Small intestine (tissue), 7 donors: ENCODE measurements at regions not wholly inside any gene's neighbourhood (a gene's known extent, or its start where the extent isn't known, plus 50 kb on each side); places are given as distances from the start of the nearest gene placed in this dataset.
"Not testable (repeated sequence)": the region's sequence is repeated elsewhere in the genome, so short reads cannot be mapped to it uniquely, and the experiment has no call there.

Source experiments
- DNase-seq, 2 donors: peaks; one replicate each; pipeline versions ENCODE4 v3.0.0 to v3.0.0-alpha.2; 2013
- FAIRE-seq: peaks from 2 replicates; lab custom pipeline; 2012; peaks lifted over from hg19 to GRCh38; lab: Jason Lieb, UNC
- H3K27ac ChIP-seq, 3 donors: one replicate each; pipeline ENCODE4 v1.5.1; 2013; ENCODE audit warnings: low read length in 2 of 3, mild to moderate bottlenecking in 2 of 3, control low read depth in 1 of 3, inconsistent platforms in 1 of 3, low read depth in 1 of 3, moderate library complexity in 1 of 3
- H3K27me3 ChIP-seq, 3 donors: one replicate each; pipeline ENCODE4 v1.6.1; 2013; ENCODE audit warnings: low read length in 3 of 3, inconsistent platforms in 1 of 3; ENCODE audit not compliant: control insufficient read depth in 3 of 3, insufficient read depth in 3 of 3
- H3K36me3 ChIP-seq, 3 donors: one replicate each; pipeline ENCODE4 v1.6.1; 2013; ENCODE audit warnings: low read length in 3 of 3, inconsistent platforms in 1 of 3, low read depth in 1 of 3, mild to moderate bottlenecking in 1 of 3, moderate library complexity in 1 of 3; ENCODE audit not compliant: control insufficient read depth in 3 of 3, insufficient read depth in 2 of 3
- H3K4me1 ChIP-seq, 3 donors: one replicate each; pipeline ENCODE4 v1.6.1; 2013; ENCODE audit warnings: low read length in 2 of 3, inconsistent platforms in 1 of 3, low read depth in 1 of 3, mild to moderate bottlenecking in 1 of 3, moderate library complexity in 1 of 3; ENCODE audit not compliant: control insufficient read depth in 3 of 3, insufficient read depth in 2 of 3
- H3K4me3 ChIP-seq, 3 donors: one replicate each; pipeline ENCODE4 v1.5.1; 2013; ENCODE audit warnings: low read length in 3 of 3, control low read depth in 1 of 3, inconsistent platforms in 1 of 3, low read depth in 1 of 3, mild to moderate bottlenecking in 1 of 3, moderate library complexity in 1 of 3
- H3K9me3 ChIP-seq, 2 donors: one replicate each; pipeline ENCODE4 v1.6.1; 2013; ENCODE audit warnings: low read depth in 1 of 2, low read length in 1 of 2; ENCODE audit not compliant: control insufficient read depth in 2 of 2, insufficient read depth in 1 of 2
- WGBS, 3 donors: extraction: QIAGEN DNeasy Blood & Tissue Kit; methylation state at CpG; one replicate each; pipeline ENCODE4 v1.1.7; 2013; 5-methylcytosine and 5-hydroxymethylcytosine counted together
- donor health status: healthy with polysubstance abuse.
- donor health status: control.
- donor health status: control.
- donor health status: Bipolar disorder and iron deficiency.
- donor health status: healthy.

DNA sequence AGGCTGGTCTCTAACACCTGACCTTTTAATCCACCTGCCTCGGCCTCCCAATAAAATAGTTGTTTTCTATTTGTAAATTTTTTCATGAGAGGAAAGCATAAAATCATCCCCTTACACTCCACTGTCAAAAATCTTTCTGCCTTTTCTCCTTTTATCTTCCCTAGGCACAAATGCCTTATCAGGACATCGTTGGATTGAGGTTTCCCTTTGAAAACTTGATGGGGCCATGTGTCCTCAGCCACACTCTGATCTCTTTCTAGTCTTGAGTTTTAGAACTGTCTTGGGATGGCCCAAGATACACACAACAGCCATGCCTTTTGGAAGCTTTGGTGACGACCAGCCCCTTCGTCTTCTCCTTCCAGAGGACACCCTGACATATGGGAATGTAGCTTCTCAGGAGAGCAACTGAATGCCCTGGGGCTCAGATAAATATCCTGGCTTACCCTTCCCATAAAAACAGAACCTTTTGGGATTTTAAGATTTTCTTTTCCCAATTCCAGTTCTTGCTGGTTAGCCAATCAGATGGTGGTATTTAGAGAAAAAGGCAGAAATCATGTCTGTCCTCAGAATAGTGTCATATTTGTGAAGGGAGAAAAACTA is 112.4 kb downstream of the ZNF429 start:
- DNase-seq (no peak), FAIRE-seq (no peak)
- H3K27ac ChIP-seq = no peak overlapping the region
- peaks cover 0 to 8% of the 10 kb centered on the region in 2 donors for H3K9me3 ChIP-seq
- no peak overlapping the region for H3K4me3 ChIP-seq
- H3K4me1 ChIP-seq = peaks cover 0 to 4% (median 0%) of the 10 kb centered on the region in 3 donors
- H3K36me3 ChIP-seq = no peaks in the 10 kb centered on the region
- H3K27me3 ChIP-seq = no peaks in the 10 kb centered on the region
- WGBS, 3 donors = 49 to 56% (median 52%) methylated on average over 4 of the region's 4 CpGs

DNA sequence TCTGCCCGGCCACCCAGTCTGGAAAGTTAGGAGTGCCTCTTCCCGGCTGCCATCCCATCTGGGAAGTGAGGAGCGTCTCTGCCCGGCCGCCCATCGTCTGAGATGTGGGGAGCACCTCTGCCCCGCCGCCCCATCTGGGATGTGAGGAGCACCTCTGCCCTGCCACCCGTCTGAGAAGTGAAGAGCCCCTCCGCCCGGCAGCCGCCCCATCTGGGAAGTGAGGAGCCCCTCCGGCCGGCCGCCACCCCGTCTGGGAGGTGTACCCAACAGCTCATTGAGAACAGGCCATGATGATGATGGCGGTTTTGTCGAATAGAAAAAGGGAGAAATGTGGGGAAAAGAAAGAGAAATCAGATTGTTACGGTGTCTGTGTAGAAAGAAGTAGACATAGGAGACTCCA is 109.4 kb downstream of the ZNF429 start:
- WGBS, 3 donors = 96 to 97% (median 96%) methylated on average over 17 to 19 of the region's 19 CpGs
- H3K27me3 ChIP-seq, H3K36me3 ChIP-seq, H3K4me1 ChIP-seq, DNase-seq, H3K4me3 ChIP-seq, H3K27ac ChIP-seq, FAIRE-seq, H3K9me3 ChIP-seq: not testable (repeated sequence)

DNA sequence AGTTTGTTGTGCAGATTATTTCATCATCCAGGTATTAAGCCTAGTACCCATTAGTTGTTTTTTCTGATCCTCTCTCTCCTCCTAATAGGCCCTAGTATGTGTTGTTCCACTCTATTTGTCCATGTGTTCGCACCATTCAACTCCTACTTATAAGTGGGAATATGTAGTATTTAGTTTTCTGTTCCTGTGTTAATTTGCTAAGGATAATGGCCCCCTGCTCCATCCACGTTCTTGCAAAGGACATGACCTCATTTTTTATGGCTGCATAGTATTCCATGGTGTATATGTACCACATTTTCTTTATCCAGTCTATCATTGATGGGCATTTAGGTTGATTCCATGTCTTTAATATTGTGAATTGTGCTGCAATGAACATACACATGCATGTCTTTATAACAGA is 107.8 kb downstream of the ZNF429 start:
- not testable (repeated sequence) for FAIRE-seq, H3K4me3 ChIP-seq, H3K27ac ChIP-seq, H3K36me3 ChIP-seq, H3K9me3 ChIP-seq, H3K27me3 ChIP-seq, DNase-seq
- 54 to 78% (median 69%) methylated on average over 2 of the region's 2 CpGs for WGBS, 3 donors
- H3K4me1 ChIP-seq = peaks cover 0 to 16% (median 0%) of the 10 kb centered on the region in 3 donors

DNA sequence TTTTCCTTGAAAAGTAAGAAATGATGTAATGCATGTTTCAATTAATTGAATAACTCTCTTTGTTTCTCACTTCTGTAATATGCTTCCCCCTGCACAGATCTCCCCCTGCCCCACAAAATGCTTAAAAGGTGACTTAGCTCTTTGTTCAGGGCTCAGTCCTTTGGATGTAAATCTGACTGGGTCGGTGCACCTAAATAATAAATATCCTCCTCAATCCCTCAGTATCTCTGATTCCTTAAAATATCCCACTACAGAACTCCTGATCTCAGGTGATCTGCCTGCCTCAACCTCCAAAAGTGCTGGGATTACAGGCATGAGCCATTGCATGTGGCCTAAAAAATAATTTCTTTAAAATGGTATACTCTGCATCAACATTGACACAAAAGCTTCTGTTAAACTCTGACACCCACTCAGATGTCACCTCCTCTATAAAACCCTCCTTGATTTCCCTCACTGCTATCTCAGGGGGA is 107.0 kb downstream of the ZNF429 start:
- no peaks in the 10 kb centered on the region for H3K36me3 ChIP-seq
- H3K4me1 ChIP-seq = peaks cover 0 to 23% (median 0%) of the 10 kb centered on the region in 3 donors
- H3K9me3 ChIP-seq = no peaks in the 10 kb centered on the region
- H3K27me3 ChIP-seq = no peaks in the 10 kb centered on the region
- no peak for DNase-seq
- FAIRE-seq = no peak
- no peak overlapping the region for H3K4me3 ChIP-seq
- 53 to 63% (median 57%) methylated on average over 1 of the region's 1 CpG for WGBS, 3 donors
- H3K27ac ChIP-seq = no peak overlapping the region

DNA sequence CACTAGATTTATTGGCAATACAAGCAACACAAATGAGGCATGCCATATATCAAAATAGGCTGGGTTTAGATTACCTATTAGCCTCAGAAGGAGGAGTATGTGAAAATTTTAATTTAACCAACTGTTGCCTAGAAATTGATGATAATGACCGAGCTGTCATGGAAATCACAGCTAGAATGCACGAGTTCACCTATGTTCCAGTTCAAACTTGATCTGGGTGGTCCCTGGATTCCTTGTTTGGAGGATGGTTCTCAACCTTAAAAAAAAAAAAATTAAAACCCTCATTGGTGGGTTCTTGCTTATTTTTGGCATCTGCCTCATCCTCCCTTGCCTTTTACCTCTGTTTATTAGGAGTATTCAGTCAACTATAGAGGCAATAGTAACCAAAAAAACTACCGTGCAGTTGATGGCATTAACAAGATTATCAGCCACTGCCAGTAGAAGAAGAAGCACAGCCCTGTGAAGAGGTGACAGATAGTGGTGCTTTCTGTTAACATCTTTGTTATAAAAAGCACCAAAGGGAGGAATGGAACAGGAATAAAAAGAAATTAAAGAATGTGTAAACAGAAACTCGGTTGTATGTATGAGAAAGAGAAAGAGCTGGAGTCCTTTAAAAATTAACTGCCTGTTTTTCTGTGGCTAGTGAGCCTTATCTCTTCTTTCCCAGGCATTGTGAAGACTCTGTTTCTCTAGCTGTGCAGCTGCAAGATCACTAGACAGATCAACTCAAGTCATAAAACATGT is 106.4 kb downstream of the ZNF429 start:
- no peak overlapping the region for H3K27ac ChIP-seq

DNA sequence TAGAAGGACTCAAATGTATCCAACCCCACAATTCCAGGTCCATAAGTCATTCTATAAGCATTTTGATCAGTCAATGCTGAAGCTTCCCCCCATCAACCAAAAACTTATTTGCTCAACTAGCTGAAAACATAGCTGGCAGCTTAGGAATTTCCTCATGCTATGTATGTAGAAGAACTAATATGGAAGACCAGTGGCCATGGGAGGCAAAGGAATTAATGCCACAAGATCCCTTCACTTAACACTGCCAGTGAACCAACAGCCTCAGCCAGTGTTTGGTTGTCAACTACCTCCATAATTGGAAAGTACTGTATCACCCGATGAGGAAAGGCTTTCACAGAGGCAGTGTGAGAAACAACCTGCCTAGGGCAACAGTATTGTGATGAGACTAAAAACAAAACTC is 105.4 kb downstream of the ZNF429 start:
- WGBS, 3 donors = 94 to 100% (median 98%) methylated on average over 1 of the region's 1 CpG

More for the DNA sequence above, 106.4 kb downstream of the ZNF429 start:
- Histone ChIP-seq H3K27me3 (no peaks in the 10 kb centered on the region), H3K36me3 (no peaks in the 10 kb centered on the region), H3K4me1 (peaks cover 0 to 23% (median 0%) of the 10 kb centered on the region in 3 donors), H3K9me3 (no peaks in the 10 kb centered on the region), H3K4me3 (no peak overlapping the region)
- WGBS, 3 donors = 50 to 57% (median 54%) methylated on average over 4 of the region's 4 CpGs
- no peak for DNase-seq
- no peak for FAIRE-seq

DNA sequence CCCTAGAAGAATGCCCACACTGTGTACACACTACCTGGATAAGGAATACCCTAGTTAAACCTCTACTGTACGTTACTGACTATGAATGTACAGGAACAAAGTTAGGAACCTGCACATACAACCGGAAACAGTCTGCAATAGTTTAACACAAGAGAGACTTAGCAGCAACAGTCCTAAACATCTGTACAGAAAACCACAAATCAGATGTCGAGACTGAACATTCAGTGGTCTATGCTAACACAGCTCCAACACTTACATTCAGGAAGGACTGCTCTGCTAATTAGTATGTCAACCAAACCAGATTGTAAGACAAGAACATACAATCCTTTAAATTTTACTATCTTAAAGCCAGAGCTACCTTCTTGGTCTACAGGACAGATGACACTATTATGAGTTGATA is 104.9 kb downstream of the ZNF429 start:
- WGBS, 3 donors = 76 to 95% (median 82%) methylated on average over 3 of the region's 3 CpGs
- no peak overlapping the region for H3K27ac ChIP-seq
- peaks cover 0 to 26% (median 0%) of the 10 kb centered on the region in 3 donors for H3K4me1 ChIP-seq
- no peaks in the 10 kb centered on the region for H3K36me3 ChIP-seq
- no peak for DNase-seq
- FAIRE-seq = no peak
- H3K9me3 ChIP-seq = no peaks in the 10 kb centered on the region
- no peaks in the 10 kb centered on the region for H3K27me3 ChIP-seq
- H3K4me3 ChIP-seq = no peak overlapping the region

More for the DNA sequence above, 105.4 kb downstream of the ZNF429 start:
- Histone ChIP-seq H3K4me1 (peaks cover 0 to 24% (median 0%) of the 10 kb centered on the region in 3 donors), H3K27me3 (no peaks in the 10 kb centered on the region), H3K36me3 (no peaks in the 10 kb centered on the region), H3K9me3 (no peaks in the 10 kb centered on the region), H3K4me3 (no peak overlapping the region), H3K27ac (no peak overlapping the region)
- no peak for DNase-seq
- no peak for FAIRE-seq

DNA sequence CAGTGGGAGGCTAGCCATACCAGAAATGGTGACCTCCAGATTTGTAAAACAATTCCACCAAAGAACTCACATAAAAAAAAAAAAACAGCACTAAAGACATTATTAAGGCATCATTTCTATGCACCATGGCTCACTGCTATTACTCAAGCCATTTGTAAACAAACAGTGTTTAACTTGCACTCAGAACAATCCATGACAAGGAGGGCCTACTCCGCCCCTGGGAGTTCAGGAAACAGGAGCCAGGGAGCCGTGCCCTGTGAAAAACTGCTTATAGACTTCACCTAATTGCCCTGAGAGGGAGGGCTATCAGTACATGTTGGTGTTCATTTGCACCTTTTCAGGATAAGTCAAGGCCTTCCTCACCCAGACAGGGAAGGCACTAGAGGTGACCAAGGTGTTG is 103.2 kb downstream of the ZNF429 start:
- Histone ChIP-seq H3K4me1 (peaks cover 0 to 43% (median 0%) of the 10 kb centered on the region in 3 donors), H3K4me3 (no peak overlapping the region), H3K9me3 (no peaks in the 10 kb centered on the region), H3K27me3 (no peaks in the 10 kb centered on the region), H3K27ac (peak overlapping the region in 1 of 3 donors; percentile 38), H3K36me3 (no peaks in the 10 kb centered on the region)
- DNase-seq (no peak), FAIRE-seq (no peak)
- 54 to 69% (median 68%) methylated on average over 2 of the region's 2 CpGs for WGBS, 3 donors
